ENCODE measurements at regions not wholly inside any gene's neighbourhood (a gene's known extent, or its start where the extent isn't known, plus 50 kb on each side); places are given as distances from the start of the nearest gene placed in this dataset.
"Not testable (repeated sequence)": the region's sequence is repeated elsewhere in the genome, so short reads cannot be mapped to it uniquely, and the experiment has no call there.

GRCh38 chr10:29380599-29381511 lies 92.0 kb downstream of the LYZL1 start:
- TF ChIP-seq, protein P1, sequence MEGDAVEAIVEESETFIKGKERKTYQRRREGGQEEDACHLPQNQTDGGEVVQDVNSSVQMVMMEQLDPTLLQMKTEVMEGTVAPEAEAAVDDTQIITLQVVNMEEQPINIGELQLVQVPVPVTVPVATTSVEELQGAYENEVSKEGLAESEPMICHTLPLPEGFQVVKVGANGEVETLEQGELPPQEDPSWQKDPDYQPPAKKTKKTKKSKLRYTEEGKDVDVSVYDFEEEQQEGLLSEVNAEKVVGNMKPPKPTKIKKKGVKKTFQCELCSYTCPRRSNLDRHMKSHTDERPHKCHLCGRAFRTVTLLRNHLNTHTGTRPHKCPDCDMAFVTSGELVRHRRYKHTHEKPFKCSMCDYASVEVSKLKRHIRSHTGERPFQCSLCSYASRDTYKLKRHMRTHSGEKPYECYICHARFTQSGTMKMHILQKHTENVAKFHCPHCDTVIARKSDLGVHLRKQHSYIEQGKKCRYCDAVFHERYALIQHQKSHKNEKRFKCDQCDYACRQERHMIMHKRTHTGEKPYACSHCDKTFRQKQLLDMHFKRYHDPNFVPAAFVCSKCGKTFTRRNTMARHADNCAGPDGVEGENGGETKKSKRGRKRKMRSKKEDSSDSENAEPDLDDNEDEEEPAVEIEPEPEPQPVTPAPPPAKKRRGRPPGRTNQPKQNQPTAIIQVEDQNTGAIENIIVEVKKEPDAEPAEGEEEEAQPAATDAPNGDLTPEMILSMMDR (IDR thresholded peaks at IDR 0.05), result not testable (repeated sequence)
- TF ChIP-seq POLR2A (IDR thresholded peaks at IDR 0.05), result not testable (repeated sequence)
